Stimulated activated CD8-positive, alpha-beta memory T cell treated with anti-CD3 and anti-CD28 coated beads, Interleukin-12 subunit alpha, Interleukin-12 subunit beta, amount 100 ng/mL, for 24 hours (primary cell): ENCODE measurements at regions not wholly inside any gene's neighbourhood (a gene's known extent, or its start where the extent isn't known, plus 50 kb on each side); places are given as distances from the start of the nearest gene placed in this dataset.
"Not testable (repeated sequence)": the region's sequence is repeated elsewhere in the genome, so short reads cannot be mapped to it uniquely, and the experiment has no call there.

ENCODE experiments used
- DNase-seq: peaks from one replicate; pipeline ENCODE4 v3.0.0-alpha.2; 2020; ENCODE audit errors: extremely low read depth

DNA sequence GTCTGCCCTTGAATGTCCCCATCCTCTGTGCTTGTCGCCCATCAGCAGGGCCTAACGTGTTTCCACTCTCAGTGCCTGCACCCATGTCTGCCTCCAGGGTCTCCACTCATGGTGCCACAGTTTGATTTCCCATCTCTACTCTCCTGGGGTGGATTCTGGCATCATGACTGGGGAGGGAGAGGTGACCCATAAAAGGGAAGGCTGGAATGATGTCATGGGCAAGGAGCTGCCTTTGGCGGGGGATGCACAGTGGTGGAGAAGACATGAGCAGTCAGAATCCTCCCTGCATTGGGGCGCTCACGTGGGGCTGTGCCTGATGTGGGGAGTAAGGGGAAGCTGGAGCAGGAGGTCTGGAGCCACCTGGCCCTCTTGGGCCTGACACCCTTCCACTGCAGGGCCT, 100.9 kb downstream of the USP22 start:
- DNase-seq: no peak

DNA sequence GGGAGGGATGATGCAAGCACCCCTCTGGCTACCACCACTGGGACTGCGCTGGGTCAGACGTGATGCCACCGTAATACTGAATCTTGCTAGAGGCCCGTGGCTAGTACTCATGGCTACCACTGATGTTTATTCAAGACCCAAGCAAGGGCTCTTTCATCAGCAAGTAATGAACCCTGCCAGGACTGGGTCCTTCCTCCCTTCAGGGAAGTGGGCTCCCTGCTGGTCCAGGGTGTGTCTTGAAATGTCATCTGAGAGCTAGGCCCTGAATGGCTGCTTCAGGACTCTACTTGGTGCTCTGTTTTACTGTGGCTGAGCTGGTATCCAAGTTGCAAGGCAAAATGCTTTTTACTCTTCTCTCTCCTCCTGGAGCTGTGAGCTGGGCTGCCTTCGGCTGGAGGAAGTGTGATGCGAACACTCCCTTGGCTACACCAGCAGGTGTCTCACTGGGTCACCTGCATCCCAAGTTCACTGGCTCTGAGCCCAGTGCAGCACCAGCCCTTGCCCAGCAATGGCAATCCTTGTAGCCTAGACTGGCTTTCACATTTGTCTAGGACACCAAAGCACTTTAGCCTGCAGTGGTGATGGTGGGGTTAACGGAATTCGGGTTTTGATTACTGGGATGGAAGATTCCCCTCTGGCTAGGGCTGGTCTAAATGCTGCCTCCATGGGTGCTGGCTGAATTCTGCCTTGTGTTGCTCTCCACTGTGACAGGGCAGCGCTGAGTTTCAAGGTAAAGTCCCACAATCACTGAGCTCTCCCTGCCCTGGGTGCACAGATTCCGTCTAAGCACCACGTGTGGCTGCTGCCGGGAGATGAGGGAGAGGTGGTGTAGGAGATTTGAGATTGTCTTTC, 98.6 kb downstream of the USP22 start:
- no peak for DNase-seq

DNA sequence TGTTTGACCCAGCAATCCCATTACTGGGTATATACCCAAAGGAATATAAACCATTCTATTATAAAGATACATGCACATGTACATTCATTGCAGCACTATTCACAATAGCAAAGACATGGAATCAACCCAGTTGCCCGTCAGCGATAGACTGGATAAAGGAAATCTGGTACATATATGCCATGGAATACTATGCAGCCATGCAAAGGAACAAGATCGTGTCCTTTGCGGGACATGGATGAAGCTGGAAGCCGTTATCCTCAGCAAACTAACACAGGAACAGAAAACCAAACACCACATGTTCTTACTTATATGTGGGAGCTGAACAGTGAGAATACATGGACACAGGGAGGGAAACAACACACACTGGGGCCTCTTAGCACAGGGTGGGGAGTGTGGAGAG, 95.1 kb downstream of the USP22 start:
- DNase-seq: not testable (repeated sequence)

DNA sequence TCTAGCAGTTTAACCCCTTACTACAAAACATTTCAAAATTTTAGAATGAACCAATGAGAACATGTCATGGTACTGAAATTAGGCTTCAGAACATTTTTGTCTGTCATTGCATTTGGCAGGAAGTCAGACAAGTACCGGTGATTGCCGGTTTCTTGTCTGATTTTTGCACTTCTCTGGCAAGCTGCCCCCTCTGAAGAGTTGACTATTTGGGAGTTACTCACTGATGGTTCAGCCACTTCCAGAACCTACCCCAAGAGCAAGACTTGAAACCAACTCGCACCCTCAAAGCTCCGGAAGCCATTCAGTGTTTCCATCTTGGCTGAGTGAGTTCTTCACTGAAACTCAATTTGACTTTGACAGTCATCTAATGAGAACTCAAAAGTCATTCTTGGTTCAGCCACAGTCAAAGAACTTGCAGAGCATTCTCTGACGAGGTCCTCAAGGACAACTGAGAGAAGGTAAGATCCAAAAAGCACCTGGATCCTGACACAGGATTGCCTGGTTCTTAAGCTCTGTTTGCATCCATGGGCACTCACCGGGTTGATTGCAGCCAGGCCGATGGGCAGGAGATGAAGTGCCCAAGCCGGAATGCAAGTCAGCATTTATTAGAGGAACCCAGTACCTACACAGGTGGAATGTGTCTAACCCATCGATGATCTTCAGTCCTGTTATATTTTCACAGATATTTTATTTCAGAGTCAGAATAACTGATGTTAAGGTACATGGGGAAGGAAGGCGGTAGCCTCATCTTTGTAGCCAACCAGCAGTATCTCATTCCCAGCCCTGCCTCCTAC, 93.6 kb downstream of the USP22 start:
- no peak for DNase-seq
